C4-2B (cell line): ENCODE measurements at regions not wholly inside any gene's neighbourhood (a gene's known extent, or its start where the extent isn't known, plus 50 kb on each side); places are given as distances from the start of the nearest gene placed in this dataset.

ENCODE experiments used
- ZFX ChIP-seq: fragments of 450-650 bp; IDR thresholded peaks from 2 replicates; pipeline ENCODE4 v1.6.1; 2017
- TF ChIP-seq, protein P1 (sequence below): fragments of 450-650 bp; conservative IDR thresholded peaks from 2 replicates; pipeline ENCODE4 v1.5.1; 2017; ENCODE audit warnings: mild to moderate bottlenecking

DNA sequence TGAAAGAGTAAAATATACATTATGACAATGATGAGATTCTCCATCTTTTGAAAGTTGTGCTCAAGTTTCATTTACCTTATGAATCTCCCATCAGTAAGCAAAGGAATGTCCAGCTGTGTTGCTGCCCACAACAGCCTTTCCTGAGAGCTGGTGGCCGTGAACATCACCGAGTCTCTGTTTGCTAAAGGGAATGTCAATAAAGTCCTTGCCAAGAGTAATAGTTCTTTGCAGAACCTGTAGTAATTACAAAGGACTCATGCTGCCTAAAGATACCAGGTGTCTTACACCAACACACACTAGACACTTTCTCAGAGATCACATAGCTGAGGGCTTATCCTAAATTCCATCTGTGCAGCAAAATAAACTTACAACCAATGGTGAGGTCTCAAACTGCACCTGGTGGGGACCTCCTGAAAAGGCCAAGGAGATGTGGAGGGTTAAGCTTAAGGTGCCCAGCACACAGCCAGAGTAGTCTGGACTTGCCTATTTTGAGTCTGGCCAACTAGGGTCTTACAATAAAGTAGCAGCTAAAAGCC, 111.1 kb upstream of the DAPK1 start:
- TF ChIP-seq, protein P1, sequence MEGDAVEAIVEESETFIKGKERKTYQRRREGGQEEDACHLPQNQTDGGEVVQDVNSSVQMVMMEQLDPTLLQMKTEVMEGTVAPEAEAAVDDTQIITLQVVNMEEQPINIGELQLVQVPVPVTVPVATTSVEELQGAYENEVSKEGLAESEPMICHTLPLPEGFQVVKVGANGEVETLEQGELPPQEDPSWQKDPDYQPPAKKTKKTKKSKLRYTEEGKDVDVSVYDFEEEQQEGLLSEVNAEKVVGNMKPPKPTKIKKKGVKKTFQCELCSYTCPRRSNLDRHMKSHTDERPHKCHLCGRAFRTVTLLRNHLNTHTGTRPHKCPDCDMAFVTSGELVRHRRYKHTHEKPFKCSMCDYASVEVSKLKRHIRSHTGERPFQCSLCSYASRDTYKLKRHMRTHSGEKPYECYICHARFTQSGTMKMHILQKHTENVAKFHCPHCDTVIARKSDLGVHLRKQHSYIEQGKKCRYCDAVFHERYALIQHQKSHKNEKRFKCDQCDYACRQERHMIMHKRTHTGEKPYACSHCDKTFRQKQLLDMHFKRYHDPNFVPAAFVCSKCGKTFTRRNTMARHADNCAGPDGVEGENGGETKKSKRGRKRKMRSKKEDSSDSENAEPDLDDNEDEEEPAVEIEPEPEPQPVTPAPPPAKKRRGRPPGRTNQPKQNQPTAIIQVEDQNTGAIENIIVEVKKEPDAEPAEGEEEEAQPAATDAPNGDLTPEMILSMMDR = no peak
- no peak for TF ChIP-seq ZFX
